ENCODE measurements at regions not wholly inside any gene's neighbourhood (a gene's known extent, or its start where the extent isn't known, plus 50 kb on each side); places are given as distances from the start of the nearest gene placed in this dataset.
"Not testable (repeated sequence)": the region's sequence is repeated elsewhere in the genome, so short reads cannot be mapped to it uniquely, and the experiment has no call there.

DNA sequence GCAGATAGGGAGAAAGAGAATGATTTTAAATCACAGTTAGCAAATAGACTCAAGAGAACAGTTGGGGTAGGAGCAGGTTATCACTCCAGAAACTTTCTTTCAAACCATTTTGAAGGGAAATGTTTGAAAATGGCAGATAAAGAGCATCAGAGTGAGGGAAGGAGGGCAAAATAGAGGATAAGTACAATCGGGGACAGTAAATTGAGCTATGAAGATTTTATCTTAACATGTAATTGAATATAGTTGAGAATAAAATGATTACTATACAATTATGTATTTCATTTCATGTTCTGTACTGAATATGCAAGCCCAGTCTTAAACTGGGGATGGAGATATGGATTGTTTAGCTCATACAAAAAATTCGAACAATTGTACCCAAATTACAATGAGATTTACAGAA lies 54.0 kb downstream of the MAP10 start:
- DNase-seq: no peak
- intact Hi-C loops (cut with DNase I): no loop called here

DNA sequence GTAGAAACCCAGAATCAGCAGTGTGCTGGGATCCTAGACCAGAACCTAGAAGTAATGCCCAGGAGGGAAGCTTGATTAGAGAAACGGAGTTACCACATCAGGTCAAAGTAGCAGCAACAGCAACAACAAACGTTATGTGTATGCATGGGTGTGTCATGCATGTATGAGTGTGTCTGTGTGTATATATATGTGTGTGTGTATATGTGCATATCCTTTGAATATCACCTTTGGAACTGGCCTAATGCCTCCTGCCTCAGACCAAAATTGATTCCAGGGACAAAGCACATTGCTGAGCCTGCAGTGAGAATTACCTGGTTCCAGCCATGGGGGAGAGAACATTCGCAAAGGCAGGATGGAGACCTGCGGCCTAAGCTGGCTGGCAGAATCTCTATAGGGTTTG lies 55.9 kb downstream of the MAP10 start:
- no peak for DNase-seq
- intact Hi-C loops (cut with DNase I): no loop called here

DNA sequence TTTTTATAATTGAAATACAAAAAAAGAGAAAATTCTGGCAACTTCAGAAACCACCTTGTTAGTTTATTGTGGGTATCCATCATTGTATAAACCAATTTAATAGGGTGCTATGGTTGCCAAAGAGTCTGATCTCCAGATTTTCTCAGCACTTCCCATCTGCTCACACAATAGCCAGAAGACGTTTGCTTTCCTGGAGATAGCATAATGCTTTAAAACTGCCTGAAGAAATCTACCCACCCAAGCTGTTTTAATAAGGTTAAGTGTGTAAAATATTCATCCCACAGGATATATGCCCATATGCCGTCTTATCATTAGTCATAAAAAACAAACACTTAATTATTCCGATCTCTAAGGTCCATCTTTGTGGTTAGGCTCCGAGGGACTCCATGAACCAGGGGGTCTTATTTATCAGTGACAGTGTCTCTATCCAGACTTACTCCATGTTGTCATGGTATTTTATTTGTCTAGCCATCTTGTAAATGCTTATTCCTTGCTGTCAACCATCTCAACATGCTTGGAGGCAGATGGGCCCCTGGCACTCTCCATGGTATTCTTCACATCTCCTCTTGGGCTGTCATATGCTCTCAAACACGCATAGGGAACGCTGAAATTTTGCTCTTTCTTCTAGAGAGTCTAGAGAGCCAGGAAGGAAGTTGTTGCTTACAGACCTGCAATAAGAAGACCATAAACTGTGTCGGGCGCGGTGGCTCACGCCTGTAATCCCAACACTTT lies 58.5 kb downstream of the MAP10 start:
- DNase-seq: peak in 1 of 42 donors; percentile 4
- intact Hi-C loops (cut with DNase I): no loop called here

DNA sequence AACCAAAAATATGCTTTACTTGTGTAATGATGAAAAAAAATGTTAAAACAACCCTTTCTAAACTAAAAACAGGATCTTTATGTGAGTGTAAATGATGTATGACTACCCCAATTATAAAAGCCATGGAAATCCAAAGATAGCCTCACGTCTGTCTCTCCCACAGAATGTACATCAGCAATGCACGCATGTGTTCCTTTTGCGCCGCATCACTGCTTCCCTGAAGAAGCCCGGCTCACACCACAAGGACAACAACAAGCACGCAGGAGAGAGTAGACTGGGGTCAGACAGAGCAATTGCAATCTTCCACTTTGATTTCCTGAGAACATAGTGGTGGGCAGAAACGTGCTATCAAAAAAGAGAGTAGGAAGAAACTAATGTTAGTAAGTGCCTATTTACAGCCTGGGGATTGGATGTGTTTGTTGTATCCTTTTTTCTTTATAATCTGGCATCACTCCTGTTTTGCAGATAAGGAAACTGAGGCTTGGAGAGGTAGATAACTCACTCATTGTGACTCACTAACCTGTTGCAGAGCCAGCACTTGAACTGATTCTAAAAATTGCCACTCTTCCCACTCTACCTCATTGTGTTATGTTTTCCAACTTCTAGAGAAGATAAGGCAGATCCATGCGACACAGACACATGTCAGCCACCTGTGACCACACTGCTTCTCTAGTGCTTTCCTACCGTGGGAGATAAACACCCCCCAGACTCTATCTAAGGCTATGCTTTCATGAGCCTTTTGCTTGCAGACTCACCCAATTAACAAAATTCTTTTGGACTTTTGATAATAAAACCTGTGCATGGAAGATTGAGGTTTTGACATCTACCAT lies 60.1 kb downstream of the MAP10 start:
- peak in 2 of 42 donors; percentile 11 to 31 for DNase-seq
- intact Hi-C loops (cut with DNase I): no loop called here

DNA sequence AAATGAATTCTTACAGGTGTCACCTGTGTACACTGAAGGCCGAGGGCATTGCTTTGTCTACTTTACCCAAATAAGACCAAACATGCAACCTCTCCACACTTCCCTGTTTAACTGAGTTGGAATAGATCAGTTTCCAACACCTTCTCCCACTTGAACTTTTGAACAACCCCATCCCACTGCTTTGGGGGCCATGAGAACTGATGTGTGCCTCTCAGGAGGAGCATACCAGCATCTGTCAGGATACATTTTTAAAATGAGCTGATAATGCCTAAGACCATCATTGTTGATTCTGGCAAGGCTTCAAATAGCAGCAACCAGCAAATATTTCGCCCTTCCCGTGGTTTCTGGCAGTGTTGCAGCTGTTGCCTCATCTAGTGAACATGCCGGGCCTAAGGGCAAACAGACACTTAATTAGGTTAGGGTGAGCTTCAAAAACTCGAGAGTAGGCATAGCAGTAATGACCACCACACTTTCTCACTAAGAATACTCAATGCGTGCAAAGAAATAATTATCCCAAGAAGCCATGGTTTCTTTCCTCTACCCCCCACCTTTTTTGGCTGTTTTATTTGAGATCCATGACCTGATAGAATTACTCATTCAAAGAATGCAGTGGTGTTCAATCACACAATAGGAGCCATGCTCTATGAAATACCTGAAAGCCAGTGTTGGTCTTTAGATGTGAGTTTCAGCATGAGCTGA lies 63.7 kb downstream of the MAP10 start:
- intact Hi-C loops (cut with DNase I): no loop called here
- DNase-seq: peak in 1 of 42 donors; percentile 4

DNA sequence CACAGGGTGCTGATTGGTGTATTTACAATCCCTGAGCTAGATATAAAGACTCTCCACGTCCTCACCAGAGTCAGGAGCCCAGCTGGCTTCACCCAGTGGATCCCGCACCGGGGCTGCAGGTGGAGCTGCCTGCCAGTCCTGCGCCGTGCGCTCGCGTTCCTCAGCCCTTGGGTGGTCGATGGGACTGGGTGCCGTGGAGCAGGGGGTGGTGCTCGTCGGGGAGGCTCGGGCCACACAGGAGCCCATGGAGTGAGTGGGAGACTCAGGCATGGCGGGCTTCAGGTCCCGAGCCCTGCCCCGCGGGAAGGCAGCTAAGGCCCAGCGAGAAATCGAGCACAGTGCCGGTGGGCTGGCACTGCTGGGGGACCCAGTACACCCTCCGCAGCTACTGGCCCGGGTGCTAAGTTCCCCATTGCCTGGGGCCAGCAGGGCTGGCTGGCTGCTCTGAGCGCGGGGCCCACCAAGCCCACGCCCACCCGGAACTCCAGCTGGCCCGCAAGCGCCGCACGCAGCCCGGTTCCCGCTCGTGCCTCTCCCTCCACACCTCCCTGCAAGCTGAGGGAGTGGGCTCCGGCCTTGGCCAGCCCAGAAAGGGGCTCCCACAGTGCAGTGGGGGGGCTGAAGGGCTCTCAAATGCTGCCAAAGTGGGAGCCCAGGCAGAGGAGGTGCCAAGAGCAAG lies 66.2 kb downstream of the MAP10 start:
- intact Hi-C loops (cut with DNase I): not testable (repeated sequence)
- DNase-seq: peak in 2 of 42 donors; percentile 12 to 25

DNA sequence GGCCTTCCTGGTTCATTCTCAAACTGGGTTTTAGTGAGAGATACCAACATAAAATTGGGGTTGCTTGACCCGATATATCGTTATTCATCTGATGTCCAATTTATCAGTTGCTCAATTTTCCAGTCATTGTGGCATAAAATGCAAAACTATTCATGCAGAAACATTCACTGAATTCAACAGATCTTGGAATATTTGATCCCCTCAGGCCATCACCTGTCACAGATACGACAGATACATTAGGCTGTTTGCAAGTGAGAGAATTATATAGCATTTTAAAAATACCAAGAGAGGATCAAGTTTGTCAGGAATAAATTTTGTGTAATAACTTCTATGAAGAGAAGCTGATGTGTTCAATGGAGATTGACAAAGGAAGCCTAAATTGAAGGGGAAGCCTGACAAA lies 67.1 kb downstream of the MAP10 start:
- intact Hi-C loops (cut with DNase I): no loop called here

DNA sequence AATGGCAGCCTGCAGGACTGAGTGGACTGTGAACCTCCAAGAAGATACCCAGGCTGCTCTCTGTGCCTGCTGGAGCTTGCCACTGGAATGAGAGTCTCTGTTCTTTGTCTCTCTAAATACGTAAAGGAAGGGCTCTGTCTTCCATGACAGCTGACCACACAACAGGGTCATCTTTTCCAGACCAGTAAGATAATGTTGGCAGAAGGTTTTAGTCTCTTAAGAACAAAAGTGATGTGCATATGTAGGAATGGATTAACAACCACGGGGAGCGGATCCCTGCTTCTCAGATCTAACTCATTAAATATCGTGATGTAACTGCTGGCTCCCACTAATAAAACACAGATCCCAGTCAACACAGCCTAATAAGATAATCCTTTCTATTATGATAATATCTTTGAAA lies 67.5 kb downstream of the MAP10 start:
- intact Hi-C loops (cut with DNase I): no loop called here
- peak in 2 of 42 donors; percentile 18 to 25 for DNase-seq

More for the DNA sequence above, 67.1 kb downstream of the MAP10 start:
- DNase-seq: no peak

DNA sequence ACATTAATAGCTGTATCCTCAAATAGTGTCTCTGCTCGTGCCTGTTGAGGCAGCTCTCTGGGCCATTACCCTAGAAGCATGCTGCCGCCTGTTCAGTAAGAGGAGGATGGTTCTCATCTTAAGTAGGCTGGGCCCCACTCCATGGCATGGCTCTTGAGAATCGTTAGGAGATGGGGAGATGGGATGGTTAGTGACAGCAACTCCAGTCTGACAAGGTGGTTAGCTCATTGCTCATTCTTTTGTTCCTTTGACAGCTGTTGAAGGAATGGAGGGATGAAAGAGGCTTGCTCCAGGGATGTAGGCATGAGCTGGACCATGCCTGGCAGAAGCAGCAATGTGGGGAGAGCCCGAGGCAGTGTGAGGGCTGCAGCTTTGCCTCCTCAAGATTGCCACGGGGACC lies 68.2 kb downstream of the MAP10 start:
- intact Hi-C loops (cut with DNase I): no loop called here
- peak in 1 of 42 donors; percentile 7 for DNase-seq

DNA sequence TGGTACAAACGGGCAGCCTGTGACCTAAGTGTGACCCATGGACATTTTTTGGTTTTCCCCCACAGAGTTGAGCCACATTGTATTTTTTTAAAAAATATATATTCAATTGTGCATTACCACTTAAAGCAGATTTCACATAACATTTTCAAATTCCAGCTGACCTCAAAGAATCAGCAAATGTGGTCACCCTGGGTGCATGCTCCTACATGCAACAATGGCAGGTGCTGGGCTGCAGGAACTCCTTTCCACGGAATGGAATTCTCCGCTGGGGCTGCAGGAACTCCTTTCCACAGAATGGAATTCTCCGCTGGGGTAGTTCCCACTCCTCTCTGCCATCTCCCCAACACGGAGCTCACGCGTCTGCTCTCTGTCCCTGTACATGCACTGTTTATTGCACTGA lies 68.7 kb downstream of the MAP10 start:
- intact Hi-C loops (cut with DNase I): no loop called here
- DNase-seq: peak in 2 of 42 donors; percentile 27 to 39

DNA sequence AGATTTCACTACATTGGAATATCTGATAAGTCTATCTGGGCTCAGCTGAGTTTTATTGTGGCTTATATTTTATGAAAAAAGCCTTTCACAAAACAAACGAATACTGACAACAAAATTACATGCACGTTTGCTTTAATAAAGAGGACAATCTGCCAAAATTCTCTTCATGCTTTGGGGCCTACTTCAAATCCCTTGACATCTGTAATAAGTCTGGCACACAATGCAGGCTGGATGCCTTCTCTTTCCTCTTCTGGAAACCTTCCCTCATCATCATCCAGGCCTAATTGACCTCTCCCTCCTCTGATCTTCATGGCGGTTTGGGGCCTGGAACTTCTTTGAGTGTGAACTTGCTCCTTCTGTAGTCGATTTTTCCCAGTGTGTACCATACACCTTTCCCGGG lies 70.3 kb downstream of the MAP10 start:
- intact Hi-C loops (cut with DNase I): no loop called here
- no peak for DNase-seq

DNA sequence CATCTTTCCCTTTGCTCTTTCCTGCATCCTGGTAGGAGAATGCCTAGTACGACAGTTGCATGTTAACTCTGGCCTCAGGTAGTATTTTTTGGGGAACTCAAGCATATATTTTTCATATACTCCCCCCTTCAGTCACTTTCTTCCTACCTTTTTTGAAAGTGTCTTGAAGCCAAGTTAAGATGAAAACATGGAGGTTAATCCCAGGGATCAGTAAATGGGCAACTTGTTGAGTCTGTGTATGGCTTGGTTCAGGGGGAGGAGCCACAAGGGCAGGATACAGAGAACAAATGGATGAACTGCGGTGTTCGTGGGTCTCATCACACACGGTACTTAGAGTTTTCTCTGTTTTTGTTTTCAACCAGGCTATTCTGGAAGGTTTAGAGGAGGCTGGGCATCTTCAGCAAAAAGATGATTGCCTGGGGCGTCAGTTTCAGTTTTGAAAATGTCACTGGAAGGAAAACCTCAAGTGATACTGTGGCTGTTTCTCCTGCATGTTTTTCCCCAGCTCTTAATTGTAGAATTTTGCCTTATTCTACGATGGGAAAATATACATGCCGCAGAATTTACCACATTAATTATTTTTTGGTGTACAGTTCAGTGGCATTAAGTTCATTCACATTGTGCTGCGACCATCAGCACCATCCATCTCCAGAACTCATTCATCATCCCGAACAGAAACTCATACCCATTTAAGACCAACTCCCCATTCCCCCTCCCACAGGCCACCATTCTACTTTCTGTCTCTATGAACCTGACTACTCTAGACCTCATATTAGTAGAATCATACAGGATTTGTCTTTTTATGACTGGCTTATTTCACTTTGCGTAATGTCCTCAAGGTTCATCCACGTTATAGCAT lies 71.5 kb downstream of the MAP10 start:
- DNase-seq: peak in 1 of 42 donors; percentile 2

DNA sequence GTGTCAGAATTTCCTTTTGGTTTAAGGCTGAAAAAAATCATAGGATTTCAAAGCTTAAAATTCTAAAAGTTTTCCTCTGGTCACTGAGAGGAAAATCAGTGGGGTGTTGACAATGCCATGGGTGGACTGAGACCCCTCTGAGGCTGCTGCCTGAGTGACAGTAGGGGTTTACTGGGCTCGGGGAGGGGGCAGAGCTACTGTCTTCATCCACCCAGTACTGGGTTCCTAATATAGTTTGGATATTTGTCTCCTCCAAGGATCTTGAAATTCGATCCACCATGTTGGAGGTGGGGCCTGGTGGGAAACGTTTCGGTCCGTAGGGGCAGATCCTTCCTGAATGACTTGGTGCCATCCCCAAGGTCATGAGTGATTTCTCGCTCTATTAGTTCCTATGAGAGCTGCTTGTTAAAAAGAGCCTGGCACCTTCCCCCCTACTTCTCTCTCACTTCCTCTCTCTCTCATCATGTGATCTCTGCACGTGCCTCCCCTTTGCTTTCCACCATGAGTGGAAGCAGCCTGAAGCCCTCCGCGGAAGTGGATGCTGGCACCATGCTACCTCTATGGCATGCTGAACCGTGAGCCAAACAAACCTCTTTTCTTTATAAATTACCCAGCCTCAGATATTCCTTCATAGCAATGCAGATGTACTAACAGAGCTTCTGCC lies 72.3 kb downstream of the MAP10 start:
- intact Hi-C loops (cut with DNase I): no loop called here

More for the DNA sequence above, 71.5 kb downstream of the MAP10 start:
- intact Hi-C loops (cut with DNase I): no loop called here

DNA sequence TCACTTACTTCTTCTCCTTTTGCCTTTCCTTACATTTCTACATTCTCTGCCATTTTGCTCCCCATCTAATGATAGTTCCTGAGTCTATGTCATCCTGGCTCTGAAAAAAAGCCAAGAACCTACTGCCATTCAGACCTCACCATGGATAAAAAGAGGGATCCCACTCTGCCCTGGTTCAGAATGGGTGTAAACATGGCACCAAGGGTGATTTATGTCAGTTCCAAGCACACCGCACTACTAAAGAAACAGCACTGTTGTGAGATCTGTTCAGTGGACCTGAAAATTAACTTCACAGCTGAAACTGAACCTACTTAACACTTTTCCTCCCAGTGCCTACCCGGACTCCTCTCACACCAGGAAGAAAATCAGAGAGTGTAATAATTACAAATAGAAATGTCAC lies 72.3 kb upstream of the NTPCR start:
- intact Hi-C loops (cut with DNase I): no loop called here
- DNase-seq: no peak

More for the DNA sequence above, 72.3 kb downstream of the MAP10 start:
- DNase-seq: no peak

DNA sequence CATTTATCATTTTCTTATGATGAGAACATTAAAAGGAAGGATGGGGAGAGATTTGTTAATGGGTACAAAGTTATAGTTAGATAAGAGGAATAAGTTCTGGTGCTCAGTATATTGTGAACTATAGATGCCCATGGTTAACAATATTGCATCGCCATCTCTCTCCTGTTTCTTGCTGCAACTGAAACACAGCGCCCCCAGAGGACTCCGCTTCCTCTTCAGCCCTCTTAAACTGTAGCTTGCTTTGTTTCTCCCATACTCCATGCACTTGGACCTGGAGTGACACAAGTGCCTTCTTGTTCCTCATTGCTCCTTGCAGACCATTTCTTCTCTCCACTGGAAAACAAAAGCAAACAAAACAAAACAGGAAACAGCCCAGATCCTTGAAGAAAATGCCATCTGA lies 70.1 kb upstream of the NTPCR start:
- DNase-seq: peak in 40 of 42 donors; percentile 15 to 83 (median 47)
- intact Hi-C loops (cut with DNase I): no loop called here

DNA sequence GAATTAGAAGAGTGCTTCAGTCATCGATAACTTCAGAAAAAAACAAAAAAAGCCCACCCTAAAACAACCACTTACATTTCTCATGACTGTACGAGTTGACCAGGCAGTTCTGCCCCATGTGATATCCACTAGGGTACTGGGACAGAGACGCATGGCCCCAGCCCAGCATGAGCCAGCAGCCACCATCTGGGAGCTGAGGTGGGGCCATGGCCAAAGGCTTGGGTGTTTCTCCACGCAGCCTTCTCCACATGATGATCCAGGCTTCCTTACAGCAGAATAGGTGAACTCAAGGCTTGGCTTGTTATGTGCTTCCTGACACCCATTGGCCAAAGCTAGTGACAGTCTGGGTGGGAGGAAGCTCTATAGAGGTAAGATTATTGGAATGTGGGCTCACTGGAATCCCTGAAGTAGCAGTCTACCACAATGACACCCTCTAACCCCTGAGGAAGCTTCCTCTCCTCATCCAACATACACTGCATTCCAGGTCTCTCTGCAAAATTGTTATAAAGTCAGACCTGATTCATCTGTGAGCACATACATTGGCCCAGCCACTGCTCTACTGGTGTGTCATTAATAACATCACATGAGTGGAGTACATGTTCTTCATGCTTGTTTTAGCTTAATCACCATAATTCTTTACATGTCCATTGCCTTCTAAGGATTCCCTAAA lies 66.3 kb upstream of the NTPCR start:
- no peak for DNase-seq
- intact Hi-C loops (cut with DNase I): no loop called here

DNA sequence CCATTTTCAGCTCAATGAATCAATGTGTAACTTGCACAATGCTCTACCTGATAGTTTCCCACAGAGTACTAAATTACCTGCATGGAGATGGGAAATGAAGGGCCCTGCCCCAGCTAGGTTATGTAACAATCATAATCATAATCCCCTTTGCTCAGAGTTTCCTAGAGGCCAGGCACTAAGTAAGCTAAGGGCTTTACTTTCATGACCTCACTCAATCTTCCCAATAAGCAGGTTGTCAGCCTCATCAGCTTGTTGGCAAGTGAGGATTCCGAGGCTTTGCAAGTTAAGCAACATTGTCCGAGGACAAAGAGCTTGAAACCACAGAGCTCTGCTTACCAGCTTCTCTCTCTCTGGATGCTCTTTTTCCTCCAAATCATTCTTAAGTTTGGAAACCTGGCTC lies 64.1 kb upstream of the NTPCR start:
- intact Hi-C loops (cut with DNase I): no loop called here
- no peak for DNase-seq

Data from head of caudate nucleus (tissue), 42 donors.